ENCODE measurements at regions not wholly inside any gene's neighbourhood (a gene's known extent, or its start where the extent isn't known, plus 50 kb on each side); places are given as distances from the start of the nearest gene placed in this dataset.

GRCh38 chr22:49213731-49214352 is 613.8 kb downstream of the BRD1 start:
- DNase-seq = no peak

- DNase-seq = no peak
Observed at GRCh38 chr22:49212466-49212865, 615.2 kb downstream of the BRD1 start.

DNA sequence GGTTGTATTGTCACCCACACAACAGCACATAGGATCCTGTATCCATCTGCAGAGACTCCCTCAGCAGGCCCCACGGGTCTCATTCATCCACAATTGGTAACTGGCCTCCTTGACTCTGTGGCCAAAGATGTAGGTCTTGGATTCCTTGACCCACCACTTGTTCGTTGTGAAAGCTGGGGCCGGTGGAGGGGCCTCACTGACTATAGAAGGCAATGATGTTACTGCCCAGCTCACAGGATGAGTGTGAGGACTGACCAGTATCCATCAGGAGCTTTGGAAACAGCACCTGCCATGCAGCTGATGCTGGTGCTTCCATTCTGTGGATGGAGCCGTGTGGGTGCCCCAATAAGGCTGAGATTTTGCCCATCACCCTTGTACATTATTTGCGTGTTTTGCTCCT is 615.7 kb downstream of the BRD1 start:
- DNase-seq = no peak

DNA sequence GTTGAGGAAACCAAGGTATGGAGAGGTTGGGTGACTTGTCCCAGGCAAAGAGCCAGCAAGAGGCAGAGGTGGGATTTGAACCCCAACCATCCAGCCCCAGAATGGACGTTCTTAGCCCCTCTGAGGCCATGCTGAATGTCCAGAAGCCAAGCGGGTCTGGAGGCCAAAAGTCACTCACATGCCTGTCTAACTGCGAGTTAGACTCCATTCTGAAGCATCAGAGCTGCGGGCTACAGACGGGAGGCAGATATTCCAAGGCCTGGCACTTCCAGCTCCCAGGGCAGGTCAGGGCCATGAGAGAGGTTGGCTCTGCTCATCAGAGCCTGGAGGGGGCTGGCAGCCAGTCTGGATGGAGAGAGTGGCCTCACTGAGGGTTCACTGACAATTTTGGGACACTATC is 616.5 kb downstream of the BRD1 start:
- DNase-seq = no peak

DNA sequence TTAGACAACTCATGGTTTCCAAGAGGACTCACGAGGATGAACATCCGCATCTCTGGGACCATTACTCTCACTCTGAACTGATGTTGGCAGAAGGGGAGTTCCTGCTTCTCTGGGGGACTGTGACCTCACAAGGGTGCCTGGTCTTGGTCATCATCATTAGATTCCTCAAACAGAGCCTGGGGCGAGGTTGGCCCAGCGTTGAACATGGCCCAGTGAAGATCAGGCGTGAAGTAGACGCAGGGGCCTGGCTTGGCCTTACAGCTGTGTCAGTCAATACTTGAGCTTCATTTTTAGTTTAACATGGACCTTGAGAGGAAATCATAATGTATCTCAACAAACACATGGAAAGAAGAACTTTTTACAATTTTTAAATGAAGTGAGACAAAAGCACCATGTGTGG is 617.1 kb downstream of the BRD1 start:
- DNase-seq = no peak

DNA sequence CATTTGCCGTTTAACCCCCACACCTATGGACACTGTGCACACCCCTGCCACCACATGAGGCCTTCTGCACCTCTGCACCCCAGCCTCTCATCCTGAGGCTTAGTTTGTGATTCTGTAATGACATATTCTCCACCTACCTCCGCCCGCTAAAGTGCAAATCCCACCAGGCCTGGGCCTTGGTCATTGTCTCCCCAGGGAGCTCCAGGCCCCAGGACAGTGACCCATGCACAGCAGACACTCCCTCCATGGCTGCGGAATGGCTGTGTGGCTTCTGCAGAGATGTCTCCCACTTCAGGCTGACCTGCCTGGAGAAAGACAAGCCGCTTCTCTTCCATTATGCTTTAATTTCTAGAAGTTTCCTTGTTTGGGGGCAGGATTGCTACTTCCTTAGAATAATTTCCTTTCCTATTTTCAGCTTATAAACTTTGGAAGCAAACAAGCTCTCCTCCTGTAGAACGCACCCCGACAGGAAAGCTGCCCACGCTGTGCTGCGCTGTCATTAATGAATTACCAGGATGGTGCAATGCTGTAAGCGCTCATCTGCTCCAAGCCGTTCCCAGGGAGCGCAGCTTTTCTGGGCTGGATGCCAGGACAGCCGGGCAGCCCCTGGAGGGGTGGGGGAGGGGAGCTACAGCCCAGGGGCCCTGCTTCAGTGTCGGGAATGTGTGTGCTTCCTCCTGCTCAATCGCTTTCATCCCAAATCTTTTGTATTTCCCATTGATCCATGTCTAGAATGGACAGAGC is 618.0 kb downstream of the BRD1 start:
- no peak for DNase-seq

GRCh38 chr22:49208768-49209252 is 618.9 kb downstream of the BRD1 start:
- no peak for DNase-seq

GRCh38 chr22:49208004-49208402 is 619.7 kb downstream of the BRD1 start:
- no peak for DNase-seq

- DNase-seq = no peak
Observed at GRCh38 chr22:49207008-49208003, 620.4 kb downstream of the BRD1 start.

DNA sequence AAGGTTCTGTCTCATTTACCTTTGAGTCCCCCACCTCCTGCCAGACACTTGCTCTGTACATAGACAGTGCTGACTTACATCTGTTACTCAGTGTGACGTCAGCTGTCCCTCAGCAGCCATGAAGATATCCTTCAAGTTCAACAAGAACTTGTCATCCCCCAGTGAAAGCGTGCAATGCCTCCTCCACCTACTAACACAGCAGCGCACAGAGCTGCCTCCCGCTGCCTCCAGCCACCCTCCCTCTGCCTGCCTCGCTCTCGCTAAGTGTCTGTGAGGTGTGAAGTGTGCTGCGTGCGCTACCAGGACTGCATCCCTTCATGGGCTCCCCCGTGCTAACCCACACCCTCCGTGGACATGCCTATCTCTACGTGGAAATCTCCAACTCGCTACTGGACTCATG is 621.4 kb downstream of the BRD1 start:
- DNase-seq = no peak

- no peak for DNase-seq
Observed at GRCh38 chr22:49205483-49205800, 622.2 kb downstream of the BRD1 start.

DNA sequence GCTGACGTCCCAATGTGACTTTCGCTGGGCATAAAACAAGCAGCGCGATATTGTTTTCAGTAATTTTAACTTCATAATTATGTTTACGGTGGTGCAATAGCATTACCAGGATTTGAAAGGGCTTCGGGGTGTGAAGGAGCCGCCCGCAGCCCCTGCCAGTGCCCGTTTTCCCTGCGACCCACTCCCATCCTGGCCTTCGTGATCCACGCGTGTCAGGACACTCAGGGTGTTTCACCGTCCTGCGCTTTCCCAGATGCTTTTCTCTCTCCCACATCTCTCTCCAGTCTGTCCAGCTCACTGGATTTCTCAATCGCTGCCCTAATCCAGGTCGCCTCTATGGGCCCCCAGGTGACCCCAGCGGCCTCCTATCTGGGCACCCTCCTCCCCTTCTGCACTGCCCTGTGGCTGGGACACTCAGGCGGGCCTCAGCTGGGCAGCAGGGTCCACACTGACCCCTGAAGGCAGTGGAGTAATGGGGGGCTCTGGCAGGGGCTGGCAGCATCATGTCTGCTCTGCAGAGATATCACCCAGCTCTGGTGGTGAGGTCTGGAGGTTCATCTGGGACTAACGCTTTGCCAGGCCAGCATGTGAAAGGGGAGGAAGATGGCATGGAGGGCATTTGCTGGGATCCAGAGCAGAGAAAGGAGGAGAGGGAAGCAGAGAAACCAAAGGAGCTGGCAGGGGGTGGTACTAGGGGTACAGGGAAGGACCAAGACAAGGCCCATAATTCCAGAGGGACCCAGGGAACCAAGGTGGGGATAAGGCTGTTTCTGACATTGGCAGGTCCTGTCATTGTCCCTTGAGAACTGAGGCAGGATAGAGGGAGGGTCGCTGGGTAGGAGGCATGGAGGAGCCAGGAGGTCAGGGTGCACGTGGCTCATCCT is 622.8 kb downstream of the BRD1 start:
- DNase-seq = no peak

DNA sequence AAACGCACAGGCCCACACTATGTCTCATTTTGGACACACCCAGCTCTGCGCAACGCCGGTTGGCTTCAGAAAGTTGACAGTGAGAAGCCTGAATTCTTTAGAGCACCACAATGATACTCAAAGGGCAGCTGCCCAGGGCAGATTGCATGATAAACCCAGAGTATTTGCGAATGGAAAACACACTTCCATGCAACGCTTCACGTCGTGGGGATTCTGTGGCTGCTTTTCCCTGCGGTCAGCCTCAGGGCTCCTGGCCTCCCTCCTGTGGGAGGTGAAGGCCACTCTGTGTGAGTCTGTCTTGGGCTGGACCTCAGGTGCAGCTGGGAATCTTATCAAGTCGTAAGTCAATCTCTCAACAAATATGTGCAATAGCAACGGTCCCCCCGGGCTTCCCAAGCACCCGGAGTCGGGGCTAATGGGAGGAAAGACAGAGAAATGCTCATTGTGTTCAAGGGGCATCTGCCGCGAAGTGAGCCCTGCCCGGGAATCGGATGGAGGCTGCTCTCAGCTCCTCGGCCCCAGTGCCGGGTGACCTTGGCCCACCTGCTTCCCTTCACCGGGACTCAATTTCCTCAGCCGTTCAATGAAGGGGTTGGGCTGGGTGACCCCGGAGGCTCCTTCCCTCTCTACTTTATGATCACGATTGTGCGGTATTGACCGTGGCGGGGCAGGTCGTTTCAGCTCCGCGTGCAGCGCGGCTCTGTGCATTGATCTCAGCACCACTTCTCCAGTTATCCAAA is 623.6 kb downstream of the BRD1 start:
- no peak for DNase-seq

DNA sequence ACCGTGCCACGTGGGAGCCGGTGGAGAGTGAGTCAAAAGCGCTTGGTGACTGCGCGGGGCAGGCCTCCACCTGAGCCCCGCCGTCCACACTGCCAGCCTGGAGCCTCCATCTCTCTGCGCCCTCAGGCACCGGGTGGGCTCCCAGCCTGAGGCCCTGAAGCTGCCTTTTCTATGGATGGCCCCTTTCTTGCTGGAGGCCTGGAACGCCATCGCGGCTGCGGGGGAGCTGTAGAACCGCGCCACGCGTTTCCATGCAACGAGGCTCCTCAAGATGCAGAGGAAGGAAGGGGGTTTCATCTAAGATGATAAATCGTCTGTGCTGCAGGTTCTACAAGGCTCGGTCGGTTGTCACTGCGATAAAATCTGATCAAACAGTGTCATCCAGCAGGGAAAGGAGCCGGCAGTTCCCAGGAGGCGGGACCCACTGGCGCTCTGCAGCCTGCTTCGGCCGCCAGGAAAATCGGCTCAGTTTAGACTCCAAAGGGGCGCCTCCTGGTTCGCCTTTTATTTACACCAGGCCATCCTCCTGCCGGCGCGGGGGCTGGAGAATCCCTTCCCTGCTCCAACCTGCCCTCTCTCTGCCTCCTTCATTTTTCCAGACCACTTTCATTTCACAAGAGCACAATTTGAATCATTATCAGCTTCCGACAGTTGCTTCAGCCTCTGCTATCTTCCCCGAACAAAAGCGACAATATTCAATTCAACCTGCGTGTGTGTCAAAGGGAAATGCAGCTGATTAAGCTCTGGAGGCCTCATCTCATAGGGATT is 624.4 kb downstream of the BRD1 start:
- no peak for DNase-seq

DNA sequence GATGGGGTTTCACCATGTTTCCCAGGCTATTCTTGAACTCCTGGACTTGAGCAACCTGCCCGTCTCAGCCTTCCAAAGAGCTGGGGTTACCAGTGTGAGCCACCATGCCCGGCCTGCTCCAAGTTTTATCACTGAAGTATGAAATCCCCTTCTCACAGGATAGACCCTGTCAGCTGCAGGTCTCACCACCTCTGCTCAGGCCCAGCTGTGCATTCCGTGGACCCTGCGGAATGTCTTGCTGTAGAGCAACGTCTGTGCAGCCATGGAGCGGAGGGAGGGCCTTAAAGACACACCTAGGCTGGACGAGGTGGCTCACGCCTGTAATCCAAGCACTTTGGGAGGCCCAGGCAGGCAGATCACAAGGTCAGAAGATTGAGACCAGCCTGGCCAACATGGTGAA is 625.4 kb downstream of the BRD1 start:
- no peak for DNase-seq

GRCh38 chr22:49201046-49201970 is 626.4 kb downstream of the BRD1 start:
- DNase-seq = no peak

GRCh38 chr22:49199224-49199623 is 628.4 kb downstream of the BRD1 start:
- no peak for DNase-seq

DNA sequence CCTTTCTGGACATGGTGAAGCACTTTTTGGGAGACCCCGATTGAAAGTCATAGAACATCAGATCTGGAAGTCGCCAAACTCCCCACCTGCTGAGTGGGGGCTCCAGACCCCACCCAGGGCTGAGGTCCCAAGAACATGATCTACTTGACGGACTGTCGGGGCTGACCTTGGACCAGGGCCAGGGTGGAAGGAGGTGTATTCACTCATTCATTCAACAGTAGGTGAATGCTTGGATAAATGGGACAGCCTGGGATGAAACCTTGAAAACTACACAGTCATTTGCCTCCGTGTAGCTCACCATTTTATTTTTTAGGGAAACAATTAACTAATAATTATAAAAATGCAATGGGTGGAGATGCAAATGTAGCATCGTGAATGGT is 629.0 kb downstream of the BRD1 start:
- no peak for DNase-seq

GRCh38 chr22:49197986-49198704 is 629.5 kb downstream of the BRD1 start:
- no peak for DNase-seq

All from GOT3 (cell line).